ENCODE measurements at regions not wholly inside any gene's neighbourhood (a gene's known extent, or its start where the extent isn't known, plus 50 kb on each side); places are given as distances from the start of the nearest gene placed in this dataset.

- H3K9me3 Mint-ChIP-seq: peaks cover 2% of the 10 kb centered on the region
- H3K27ac Mint-ChIP-seq: peak overlapping the region; percentile 39 to 95 (median 93)
- no peaks in the 10 kb centered on the region for H3K36me3 Mint-ChIP-seq (ENCODE audit: low read depth)
- TF ChIP-seq CTCF (IDR thresholded peaks at IDR 0.05; ENCODE audit: unreplicated experiment in 3 of 3): no peak
- no peak overlapping the region for H3K4me3 Mint-ChIP-seq
- peaks cover 12% of the 10 kb centered on the region for H3K4me1 Mint-ChIP-seq
- H3K27me3 Mint-ChIP-seq (ENCODE audit: low read depth): no peaks in the 10 kb centered on the region
These were observed 989.8 kb downstream of the TLE1 start for GRCh38 chr9:80699511-80699998.

GRCh38 chr9:80698725-80699410 is 990.5 kb downstream of the TLE1 start:
- TF ChIP-seq CTCF (IDR thresholded peaks at IDR 0.05; ENCODE audit: unreplicated experiment in 3 of 3): no peak

GRCh38 chr9:80692751-80693150 is 996.6 kb downstream of the TLE1 start:
- Mint-ChIP-seq H3K27me3 (ENCODE audit: low read depth) (no peaks in the 10 kb centered on the region), H3K4me1 (no peaks in the 10 kb centered on the region), H3K4me3 (no peak overlapping the region), H3K9me3 (peaks cover 5% of the 10 kb centered on the region), H3K27ac (no peak overlapping the region), H3K36me3 (ENCODE audit: low read depth) (no peaks in the 10 kb centered on the region)
- no peak for TF ChIP-seq CTCF (IDR thresholded peaks at IDR 0.05; ENCODE audit: unreplicated experiment in 3 of 3)

More at GRCh38 chr9:80698725-80699410, 990.5 kb downstream of the TLE1 start:
- H3K4me3 Mint-ChIP-seq: no peak overlapping the region
- H3K36me3 Mint-ChIP-seq (ENCODE audit: low read depth): no peaks in the 10 kb centered on the region
- H3K27ac Mint-ChIP-seq: peak overlapping the region; percentile 39 to 95 (median 93)
- no peaks in the 10 kb centered on the region for H3K27me3 Mint-ChIP-seq (ENCODE audit: low read depth)
- peaks cover 12% of the 10 kb centered on the region for H3K4me1 Mint-ChIP-seq
- H3K9me3 Mint-ChIP-seq: peaks cover 2% of the 10 kb centered on the region

GRCh38 chr9:80691229-80691628 is 998.1 kb downstream of the TLE1 start:
- no peak for TF ChIP-seq CTCF (IDR thresholded peaks at IDR 0.05; ENCODE audit: unreplicated experiment in 3 of 3)
- Mint-ChIP-seq H3K36me3 (ENCODE audit: low read depth) (no peaks in the 10 kb centered on the region), H3K27ac (no peak overlapping the region), H3K9me3 (peaks cover 5% of the 10 kb centered on the region), H3K4me3 (no peak overlapping the region), H3K27me3 (ENCODE audit: low read depth) (no peaks in the 10 kb centered on the region), H3K4me1 (no peaks in the 10 kb centered on the region)

GRCh38 chr9:80690349-80690939 is 998.9 kb downstream of the TLE1 start:
- H3K36me3 Mint-ChIP-seq (ENCODE audit: low read depth): no peaks in the 10 kb centered on the region
- TF ChIP-seq CTCF (IDR thresholded peaks at IDR 0.05; ENCODE audit: unreplicated experiment in 3 of 3): no peak
- no peaks in the 10 kb centered on the region for H3K4me1 Mint-ChIP-seq
- H3K4me3 Mint-ChIP-seq: no peak overlapping the region
- peak overlapping the region; percentile 9 to 20 (median 12) for H3K27ac Mint-ChIP-seq
- peaks cover 5% of the 10 kb centered on the region for H3K9me3 Mint-ChIP-seq
- no peaks in the 10 kb centered on the region for H3K27me3 Mint-ChIP-seq (ENCODE audit: low read depth)
